ENCODE measurements at regions not wholly inside any gene's neighbourhood (a gene's known extent, or its start where the extent isn't known, plus 50 kb on each side); places are given as distances from the start of the nearest gene placed in this dataset.

DNA sequence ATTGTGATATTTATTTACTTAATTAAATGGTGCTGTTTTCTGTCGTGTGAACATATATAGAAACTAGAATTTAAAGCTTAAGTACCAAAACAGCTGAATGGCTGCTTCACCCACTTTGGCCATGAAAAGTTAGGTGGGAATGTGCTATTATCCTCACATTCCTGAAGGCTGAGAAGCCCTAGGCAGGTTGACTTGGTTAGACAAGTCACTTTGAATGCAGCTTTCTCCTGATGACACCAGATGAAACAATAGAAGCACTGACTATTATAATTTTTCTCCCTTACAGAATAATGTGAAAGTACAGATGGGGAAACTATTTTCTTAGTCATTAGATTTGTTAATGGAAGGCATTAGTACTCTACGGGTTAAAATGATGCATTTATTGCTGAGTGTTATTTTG, 65.1 kb upstream of the C5orf46 start:
- no peak for TF ChIP-seq EZH2phosphoT487 (IDR thresholded peaks at IDR 0.05; ENCODE audit: borderline replicate concordance, low read length)
- TF ChIP-seq, protein P1, sequence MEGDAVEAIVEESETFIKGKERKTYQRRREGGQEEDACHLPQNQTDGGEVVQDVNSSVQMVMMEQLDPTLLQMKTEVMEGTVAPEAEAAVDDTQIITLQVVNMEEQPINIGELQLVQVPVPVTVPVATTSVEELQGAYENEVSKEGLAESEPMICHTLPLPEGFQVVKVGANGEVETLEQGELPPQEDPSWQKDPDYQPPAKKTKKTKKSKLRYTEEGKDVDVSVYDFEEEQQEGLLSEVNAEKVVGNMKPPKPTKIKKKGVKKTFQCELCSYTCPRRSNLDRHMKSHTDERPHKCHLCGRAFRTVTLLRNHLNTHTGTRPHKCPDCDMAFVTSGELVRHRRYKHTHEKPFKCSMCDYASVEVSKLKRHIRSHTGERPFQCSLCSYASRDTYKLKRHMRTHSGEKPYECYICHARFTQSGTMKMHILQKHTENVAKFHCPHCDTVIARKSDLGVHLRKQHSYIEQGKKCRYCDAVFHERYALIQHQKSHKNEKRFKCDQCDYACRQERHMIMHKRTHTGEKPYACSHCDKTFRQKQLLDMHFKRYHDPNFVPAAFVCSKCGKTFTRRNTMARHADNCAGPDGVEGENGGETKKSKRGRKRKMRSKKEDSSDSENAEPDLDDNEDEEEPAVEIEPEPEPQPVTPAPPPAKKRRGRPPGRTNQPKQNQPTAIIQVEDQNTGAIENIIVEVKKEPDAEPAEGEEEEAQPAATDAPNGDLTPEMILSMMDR (conservative IDR thresholded peaks at IDR 0.05; ENCODE audit: low read depth, low read length): no peak
